NT2/D1 (cell line): ENCODE measurements at regions not wholly inside any gene's neighbourhood (a gene's known extent, or its start where the extent isn't known, plus 50 kb on each side); places are given as distances from the start of the nearest gene placed in this dataset.

ENCODE experiments used
- DNase-seq: peaks from one replicate; pipeline ENCODE4 v3.0.0-alpha.2; 2011; ENCODE audit warnings: low read depth, low spot score
- H3K27me3 ChIP-seq: 2 replicates; pipeline ENCODE4 v1.6.0; 2011; ENCODE audit warnings: mild to moderate bottlenecking; ENCODE audit not compliant: insufficient read length, insufficient read depth
- H3K36me3 ChIP-seq: 2 replicates; pipeline ENCODE4 v1.6.1; 2011; ENCODE audit warnings: mild to moderate bottlenecking, low read length, mixed read lengths; ENCODE audit not compliant: insufficient read depth, insufficient read length
- H3K4me1 ChIP-seq: 2 replicates; pipeline ENCODE4 v1.5.1; 2011; ENCODE audit not compliant: insufficient read depth, insufficient read length
- H3K4me3 ChIP-seq: 2 replicates; pipeline ENCODE4 v1.5.1; 2011; ENCODE audit warnings: low read depth; ENCODE audit not compliant: insufficient read length
- H3K9ac ChIP-seq: 2 replicates; pipeline ENCODE4 v1.6.0; 2011; ENCODE audit warnings: low read depth; ENCODE audit not compliant: insufficient read length
- H3K9me3 ChIP-seq: 2 replicates; pipeline ENCODE4 v1.5.1; 2011; ENCODE audit warnings: mild to moderate bottlenecking, low read length; ENCODE audit not compliant: insufficient read depth
- SUZ12 ChIP-seq: IDR thresholded peaks from 2 replicates; pipeline ENCODE4 v1.6.1; 2011; ENCODE audit not compliant: insufficient read length, insufficient read depth; ENCODE audit errors: extremely low read depth
- YY1 ChIP-seq: IDR thresholded peaks from 2 replicates; pipeline ENCODE4 v1.6.1; 2011; ENCODE audit not compliant: insufficient read length, insufficient read depth
- ZNF274 ChIP-seq: IDR thresholded peaks from 2 replicates; pipeline ENCODE4 v1.6.1; 2011; ENCODE audit warnings: mild to moderate bottlenecking, low read depth, low read length

- H3K4me1 ChIP-seq: peaks cover 3% of the 10 kb centered on the region
- H3K36me3 ChIP-seq: no peaks in the 10 kb centered on the region
- no peaks in the 10 kb centered on the region for H3K9me3 ChIP-seq
- H3K9ac ChIP-seq: no peak overlapping the region
- TF ChIP-seq YY1 (no peak), ZNF274 (no peak), SUZ12 (no peak)
- no peaks in the 10 kb centered on the region for H3K27me3 ChIP-seq
- DNase-seq: no peak
- no peak overlapping the region for H3K4me3 ChIP-seq
These were observed 164.8 kb downstream of the MRPL14 start for GRCh38 chr6:43962458-43962857.

GRCh38 chr6:43957273-43957672 is 170.0 kb downstream of the MRPL14 start:
- DNase-seq: no peak
- peaks cover 7% of the 10 kb centered on the region; the same call in 1 of the 2 replicates for H3K9me3 ChIP-seq
- H3K4me3 ChIP-seq: no peak overlapping the region
- no peaks in the 10 kb centered on the region for H3K36me3 ChIP-seq
- no peak overlapping the region for H3K9ac ChIP-seq
- H3K4me1 ChIP-seq: peaks cover 8% of the 10 kb centered on the region
- no peaks in the 10 kb centered on the region for H3K27me3 ChIP-seq
- TF ChIP-seq YY1 (no peak), ZNF274 (no peak), SUZ12 (no peak)

GRCh38 chr6:43956478-43956877 is 170.8 kb downstream of the MRPL14 start:
- Histone ChIP-seq H3K4me1 (peaks cover 10% of the 10 kb centered on the region), H3K4me3 (no peak overlapping the region), H3K27me3 (no peaks in the 10 kb centered on the region), H3K36me3 (no peaks in the 10 kb centered on the region), H3K9ac (no peak overlapping the region), H3K9me3 (peaks cover 7% of the 10 kb centered on the region; the same call in 1 of the 2 replicates)
- TF ChIP-seq YY1 (no peak), ZNF274 (no peak), SUZ12 (no peak)
- DNase-seq: no peak

GRCh38 chr6:43954311-43955131 is 172.7 kb downstream of the MRPL14 start:
- peaks cover 10% of the 10 kb centered on the region for H3K4me1 ChIP-seq
- TF ChIP-seq YY1 (no peak), SUZ12 (no peak), ZNF274 (no peak)
- no peaks in the 10 kb centered on the region for H3K27me3 ChIP-seq
- H3K4me3 ChIP-seq: no peak overlapping the region
- no peak overlapping the region for H3K9ac ChIP-seq
- peaks cover 7% of the 10 kb centered on the region; the same call in 1 of the 2 replicates for H3K9me3 ChIP-seq
- no peak for DNase-seq
- H3K36me3 ChIP-seq: no peaks in the 10 kb centered on the region

- Histone ChIP-seq H3K9me3 (peaks cover 7% of the 10 kb centered on the region; the same call in 1 of the 2 replicates), H3K36me3 (no peaks in the 10 kb centered on the region), H3K27me3 (no peaks in the 10 kb centered on the region), H3K4me3 (no peak overlapping the region), H3K9ac (no peak overlapping the region), H3K4me1 (peaks cover 10% of the 10 kb centered on the region)
- DNase-seq: no peak
- no peak for TF ChIP-seq SUZ12
- no peak for TF ChIP-seq ZNF274
- no peak for TF ChIP-seq YY1
These were observed 173.4 kb downstream of the MRPL14 start for GRCh38 chr6:43953794-43954310.

- Histone ChIP-seq H3K9ac (no peak overlapping the region), H3K36me3 (no peaks in the 10 kb centered on the region), H3K4me3 (no peak overlapping the region), H3K9me3 (peaks cover 7% of the 10 kb centered on the region; the same call in 1 of the 2 replicates), H3K4me1 (peaks cover 10% of the 10 kb centered on the region), H3K27me3 (no peaks in the 10 kb centered on the region)
- DNase-seq: no peak
- TF ChIP-seq YY1 (no peak), ZNF274 (no peak), SUZ12 (no peak)
These were observed 174.0 kb downstream of the MRPL14 start for GRCh38 chr6:43953256-43953655.

- Histone ChIP-seq H3K9me3 (peaks cover 7% of the 10 kb centered on the region; the same call in 1 of the 2 replicates), H3K9ac (no peak overlapping the region), H3K4me1 (peaks cover 10% of the 10 kb centered on the region), H3K27me3 (no peaks in the 10 kb centered on the region), H3K36me3 (no peaks in the 10 kb centered on the region), H3K4me3 (no peak overlapping the region)
- DNase-seq: no peak
- TF ChIP-seq ZNF274: no peak
- TF ChIP-seq YY1: no peak
- TF ChIP-seq SUZ12: no peak
These were observed 174.5 kb downstream of the MRPL14 start for GRCh38 chr6:43952746-43953145.
